NB4 (cell line): ENCODE measurements at regions not wholly inside any gene's neighbourhood (a gene's known extent, or its start where the extent isn't known, plus 50 kb on each side); places are given as distances from the start of the nearest gene placed in this dataset.

Source experiments
- DNase-seq: peaks from one replicate; pipeline ENCODE4 v3.0.0; 2010; ENCODE audit warnings: low read depth
- H3K4me3 ChIP-seq: one replicate; pipeline ENCODE4 v1.5.1; 2011; ENCODE audit warnings: mild to moderate bottlenecking, low read depth, low read length, moderate library complexity
- MYC ChIP-seq: IDR thresholded peaks from 2 replicates; pipeline ENCODE4 v1.6.1; 2011; ENCODE audit warnings: low read depth, low read length
- POLR2A ChIP-seq: IDR thresholded peaks from 2 replicates; pipeline ENCODE4 v1.6.1; 2011; ENCODE audit warnings: mild to moderate bottlenecking; ENCODE audit not compliant: insufficient read length; ENCODE audit errors: extremely low read depth
- TF ChIP-seq, protein P1 (sequence below): IDR thresholded peaks from one replicate; pipeline ENCODE4 v1.5.1; 2012; ENCODE audit warnings: low read depth, low read length
- TF ChIP-seq, protein P2 (sequence below): IDR thresholded peaks from 2 replicates; pipeline ENCODE4 v1.6.1; 2011; ENCODE audit warnings: low read depth, low read length

DNA sequence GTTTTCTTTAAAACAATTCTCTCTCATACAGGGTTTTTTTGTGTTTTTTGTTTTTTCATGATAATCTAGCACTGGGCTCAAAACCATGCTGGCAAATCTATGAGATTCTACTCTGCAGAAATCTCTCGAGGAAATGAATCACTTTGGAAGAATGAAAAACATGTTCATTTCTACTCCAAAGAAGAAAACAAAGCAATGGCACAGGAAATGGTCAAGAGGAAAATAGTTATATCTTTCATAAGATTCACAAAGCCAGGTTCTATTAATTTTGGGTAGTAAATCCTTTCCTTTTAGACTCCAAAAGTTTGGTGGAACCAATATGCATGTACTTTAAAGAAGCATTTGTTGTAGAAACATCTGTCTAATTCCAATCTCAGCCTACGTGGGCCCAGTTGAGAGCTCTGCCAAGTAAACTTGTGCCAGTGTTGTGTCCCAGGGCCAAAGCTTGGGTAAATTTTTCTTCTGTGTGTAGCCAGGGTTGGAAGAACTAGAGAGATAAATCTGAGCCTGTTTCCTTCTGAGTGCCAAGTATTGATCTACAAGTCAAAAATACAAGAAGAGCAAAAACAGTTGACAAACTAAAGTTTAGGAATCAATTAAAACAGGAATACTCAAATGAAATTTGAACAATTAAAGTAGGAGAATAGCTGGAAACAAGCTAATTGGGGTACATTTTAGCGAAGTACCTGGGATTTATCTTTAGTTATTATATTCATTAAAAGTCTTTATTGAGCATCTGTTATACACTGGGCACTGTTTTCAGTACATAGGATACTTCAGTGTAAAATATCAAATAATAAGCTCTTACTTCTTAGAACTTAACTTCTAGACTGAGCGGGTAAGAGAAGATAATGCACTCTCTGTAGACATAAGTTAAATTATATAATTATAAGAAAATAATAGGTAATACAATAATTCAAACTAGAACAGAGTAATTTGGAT lies 657.5 kb upstream of the NECTIN3 start:
- no peak overlapping the region for H3K4me3 ChIP-seq
- TF ChIP-seq, protein P1, sequence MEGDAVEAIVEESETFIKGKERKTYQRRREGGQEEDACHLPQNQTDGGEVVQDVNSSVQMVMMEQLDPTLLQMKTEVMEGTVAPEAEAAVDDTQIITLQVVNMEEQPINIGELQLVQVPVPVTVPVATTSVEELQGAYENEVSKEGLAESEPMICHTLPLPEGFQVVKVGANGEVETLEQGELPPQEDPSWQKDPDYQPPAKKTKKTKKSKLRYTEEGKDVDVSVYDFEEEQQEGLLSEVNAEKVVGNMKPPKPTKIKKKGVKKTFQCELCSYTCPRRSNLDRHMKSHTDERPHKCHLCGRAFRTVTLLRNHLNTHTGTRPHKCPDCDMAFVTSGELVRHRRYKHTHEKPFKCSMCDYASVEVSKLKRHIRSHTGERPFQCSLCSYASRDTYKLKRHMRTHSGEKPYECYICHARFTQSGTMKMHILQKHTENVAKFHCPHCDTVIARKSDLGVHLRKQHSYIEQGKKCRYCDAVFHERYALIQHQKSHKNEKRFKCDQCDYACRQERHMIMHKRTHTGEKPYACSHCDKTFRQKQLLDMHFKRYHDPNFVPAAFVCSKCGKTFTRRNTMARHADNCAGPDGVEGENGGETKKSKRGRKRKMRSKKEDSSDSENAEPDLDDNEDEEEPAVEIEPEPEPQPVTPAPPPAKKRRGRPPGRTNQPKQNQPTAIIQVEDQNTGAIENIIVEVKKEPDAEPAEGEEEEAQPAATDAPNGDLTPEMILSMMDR, result no peak
- TF ChIP-seq, protein P2, sequence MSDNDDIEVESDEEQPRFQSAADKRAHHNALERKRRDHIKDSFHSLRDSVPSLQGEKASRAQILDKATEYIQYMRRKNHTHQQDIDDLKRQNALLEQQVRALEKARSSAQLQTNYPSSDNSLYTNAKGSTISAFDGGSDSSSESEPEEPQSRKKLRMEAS, result no peak
- TF ChIP-seq MYC (no peak), POLR2A (no peak)
- DNase-seq, result no peak

DNA sequence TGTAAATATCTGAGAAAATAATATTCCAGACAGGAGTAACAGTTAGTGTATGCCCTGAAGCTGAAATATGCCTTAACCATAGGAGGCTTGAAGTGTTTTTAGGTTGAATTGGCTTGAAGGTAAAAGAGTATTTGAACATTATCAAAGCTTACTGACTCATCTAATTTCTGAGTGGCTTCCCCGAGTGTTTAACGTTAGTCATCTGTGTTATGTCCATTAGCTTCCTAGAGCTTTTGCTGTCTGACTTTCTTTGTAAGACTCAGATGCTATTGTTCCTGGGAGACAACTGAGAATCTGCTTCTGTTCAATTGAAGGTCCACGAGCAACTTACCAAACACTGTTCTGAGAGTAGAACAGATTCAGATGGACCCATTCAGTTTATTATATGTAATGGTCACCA lies 656.8 kb upstream of the NECTIN3 start:
- DNase-seq, result no peak
- TF ChIP-seq, protein P1, result no peak
- TF ChIP-seq MYC, result no peak
- TF ChIP-seq, protein P2, result no peak
- TF ChIP-seq POLR2A, result no peak
- H3K4me3 ChIP-seq, result no peak overlapping the region

DNA sequence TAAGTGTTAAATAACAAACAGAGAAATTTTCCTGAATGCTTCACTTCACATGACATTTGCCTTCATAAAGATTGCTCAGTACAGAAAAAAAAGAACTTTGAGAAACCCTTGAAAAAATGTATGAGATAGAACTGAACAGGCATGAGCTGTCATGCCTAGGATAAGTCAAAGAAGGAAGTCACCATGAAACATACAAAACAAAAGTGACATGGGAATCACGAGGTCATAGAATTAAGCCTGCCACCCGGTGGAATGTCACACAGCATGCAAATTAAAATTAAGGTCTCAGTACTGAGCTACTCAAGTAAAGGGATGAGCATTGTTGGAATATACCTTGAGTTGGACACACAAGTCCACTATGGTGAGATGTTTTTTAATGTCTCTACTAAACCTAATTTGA lies 652.5 kb upstream of the NECTIN3 start:
- TF ChIP-seq, protein P1, result no peak
- TF ChIP-seq MYC (no peak), POLR2A (no peak)
- TF ChIP-seq, protein P2, result no peak
- peak; percentile 12 for DNase-seq
- H3K4me3 ChIP-seq, result no peak overlapping the region

DNA sequence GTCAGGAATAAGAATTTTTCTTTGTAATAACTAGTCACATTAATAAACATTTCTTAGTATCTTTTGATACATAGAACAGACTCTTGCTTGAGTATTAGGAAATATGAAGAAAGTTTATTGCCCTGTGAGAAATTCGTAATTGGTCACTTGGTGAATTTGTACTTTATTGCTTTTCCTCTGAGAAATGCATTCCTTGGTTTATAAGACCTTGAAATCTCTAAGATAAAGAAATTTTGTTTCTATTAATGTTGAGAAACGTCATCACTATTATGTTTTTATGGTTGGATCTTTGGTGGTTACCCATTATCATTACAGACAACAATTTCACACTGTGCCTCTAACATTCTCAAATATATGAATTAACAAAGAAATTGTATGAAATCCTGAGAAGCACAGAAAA lies 652.0 kb upstream of the NECTIN3 start:
- DNase-seq, result no peak
- H3K4me3 ChIP-seq, result no peak overlapping the region
- TF ChIP-seq MYC, result no peak
- TF ChIP-seq, protein P2, result no peak
- TF ChIP-seq, protein P1, result no peak
- no peak for TF ChIP-seq POLR2A

DNA sequence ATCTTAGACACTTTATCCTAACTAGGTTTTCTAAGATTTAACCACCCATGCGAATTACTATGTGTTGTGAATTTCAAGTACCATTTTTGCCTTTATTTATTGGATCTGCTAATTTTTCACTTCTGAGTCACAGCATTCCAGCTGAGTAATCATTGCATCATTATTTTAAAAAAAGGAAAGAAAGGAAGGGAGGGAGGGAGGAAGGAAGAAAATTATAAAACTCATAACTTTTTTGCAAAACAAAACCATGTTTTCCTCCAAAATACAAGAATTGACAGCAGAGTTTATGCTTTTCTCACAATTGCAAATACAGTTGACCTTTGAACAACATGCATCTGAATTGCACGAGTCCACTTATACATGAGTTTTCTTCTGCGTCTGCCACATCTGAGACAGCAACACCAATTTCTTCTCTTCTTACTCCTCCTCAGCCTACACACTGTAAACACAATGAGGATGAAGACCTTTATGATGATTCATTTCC lies 651.4 kb upstream of the NECTIN3 start:
- no peak overlapping the region for H3K4me3 ChIP-seq
- no peak for DNase-seq
- no peak for TF ChIP-seq POLR2A
- TF ChIP-seq MYC, result no peak
- TF ChIP-seq, protein P2, result no peak
- TF ChIP-seq, protein P1, result no peak
